NCI-H526 (cell line): ENCODE measurements at regions not wholly inside any gene's neighbourhood (a gene's known extent, or its start where the extent isn't known, plus 50 kb on each side); places are given as distances from the start of the nearest gene placed in this dataset.
A peak's percentile ranks its signal among the peaks of the same experiment; 100 is the strongest.
"Not testable (repeated sequence)": the region's sequence is repeated elsewhere in the genome, so short reads cannot be mapped to it uniquely, and the experiment has no call there.

ENCODE experiments used
- DNase-seq, 2 experiments: peaks; one replicate each; lab custom pipeline; 2025; lab: John Stamatoyannopoulos, UW

- DNase-seq, result peak; percentile 89 to 98
These were observed 88.0 kb upstream of the RPRML start for GRCh38 chr17:47066841-47067682.

- DNase-seq, result no peak
These were observed 87.0 kb upstream of the RPRML start for GRCh38 chr17:47066095-47066494.

GRCh38 chr17:47064684-47065083, 85.6 kb upstream of the RPRML start:
- no peak for DNase-seq

DNA sequence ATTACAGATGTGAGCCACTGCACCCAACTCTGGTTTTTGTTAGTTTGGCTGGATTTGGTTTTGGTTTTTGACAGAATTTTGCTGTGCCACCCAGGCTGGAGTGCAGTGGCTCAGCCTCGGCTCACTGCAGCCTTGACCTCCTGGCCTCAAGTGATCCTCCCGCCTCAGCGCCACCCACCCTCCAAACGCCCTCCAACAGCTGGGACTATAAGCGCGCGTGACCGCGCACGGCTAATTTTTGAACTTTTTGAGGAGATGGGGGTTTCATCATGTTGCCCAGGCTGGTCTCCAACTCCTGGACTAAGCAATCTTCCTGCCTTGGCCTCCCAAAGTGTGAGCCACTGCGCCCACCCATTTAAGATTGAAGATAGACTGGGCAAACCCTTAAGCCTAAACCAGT, 84.4 kb upstream of the RPRML start:
- no peak for DNase-seq

GRCh38 chr17:47062851-47063250, 83.8 kb upstream of the RPRML start:
- not testable (repeated sequence) for DNase-seq

DNA sequence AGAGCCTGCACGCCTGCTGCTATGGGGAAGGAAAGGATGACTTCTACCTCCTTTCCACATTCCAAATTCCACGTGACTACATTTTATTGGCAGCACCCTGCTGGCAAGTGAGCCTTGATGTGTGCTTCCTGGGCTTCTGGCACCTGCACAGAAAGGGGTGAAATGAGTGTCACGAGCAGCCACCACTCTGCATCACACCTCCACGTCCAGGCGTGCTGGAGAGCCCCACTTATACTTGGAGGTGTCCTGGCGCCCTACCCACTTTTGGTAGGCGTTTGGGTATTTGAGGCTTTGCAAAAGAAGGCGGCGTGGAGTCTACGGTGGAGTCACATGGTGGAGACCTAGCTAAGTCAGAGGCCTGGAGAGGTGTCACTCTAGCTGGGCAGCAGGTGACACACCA, 81.0 kb upstream of the RPRML start:
- not testable (repeated sequence) for DNase-seq

DNA sequence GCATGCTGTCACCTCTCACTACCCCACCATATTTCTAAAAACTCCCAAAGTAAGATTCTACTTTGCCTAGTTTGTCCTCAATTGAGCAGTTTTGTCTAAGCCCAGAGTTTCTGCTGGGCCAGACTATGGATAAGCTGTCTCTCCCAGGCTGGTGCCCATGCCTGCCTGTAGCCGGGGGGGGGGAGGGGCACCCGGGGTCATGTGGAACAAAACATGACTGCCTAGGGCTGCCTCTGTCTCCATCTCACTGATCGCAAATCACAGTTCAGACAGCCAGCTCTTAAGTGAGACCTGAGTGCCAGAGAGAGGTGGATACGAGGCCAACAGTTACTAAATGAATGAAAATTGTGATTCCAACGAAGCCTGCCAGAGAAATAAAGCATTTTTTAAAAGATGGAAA, 78.8 kb upstream of the RPRML start:
- DNase-seq, result no peak

DNA sequence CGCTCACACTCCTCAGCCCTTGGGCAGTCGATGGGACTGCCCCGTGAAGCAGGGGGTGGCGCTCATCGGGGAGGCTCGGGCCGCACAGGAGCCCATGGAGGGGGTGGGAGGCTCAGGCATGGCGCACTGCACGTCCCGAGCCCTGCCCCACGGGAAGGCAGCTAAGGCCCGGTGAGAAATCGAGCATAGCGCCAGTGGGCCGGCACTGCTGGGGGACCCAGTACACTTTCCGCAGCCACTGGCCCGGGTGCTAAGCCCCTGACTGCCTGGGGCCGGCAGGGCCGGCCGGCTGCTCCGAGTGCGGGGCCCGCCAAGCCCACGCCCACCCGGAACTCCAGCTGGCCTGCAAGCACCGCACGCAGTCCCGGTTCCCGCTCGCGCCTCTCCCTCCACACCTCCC, 78.2 kb upstream of the RPRML start:
- not testable (repeated sequence) for DNase-seq

DNA sequence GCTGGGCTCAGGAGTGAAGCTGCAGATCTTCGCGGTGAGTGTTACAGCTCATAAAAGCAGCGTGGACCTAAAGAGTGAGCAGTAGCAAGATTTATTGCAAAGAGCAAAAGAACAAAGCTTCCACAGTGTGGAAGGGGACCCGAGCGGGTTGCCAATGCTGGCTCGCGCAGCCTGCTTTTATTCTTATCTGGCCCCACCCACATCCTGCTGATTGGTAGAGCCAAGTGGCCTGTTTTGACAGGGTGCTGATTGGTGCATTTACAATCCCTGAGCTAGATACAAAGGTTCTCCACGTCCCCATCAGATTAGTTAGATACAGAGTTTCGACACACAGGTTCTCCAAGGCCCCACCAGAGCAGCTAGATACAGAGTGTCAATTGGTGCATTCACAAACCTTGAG, 77.6 kb upstream of the RPRML start:
- not testable (repeated sequence) for DNase-seq
